Kidney (tissue), 13 donors: ENCODE measurements at regions not wholly inside any gene's neighbourhood (a gene's known extent, or its start where the extent isn't known, plus 50 kb on each side); places are given as distances from the start of the nearest gene placed in this dataset.

Source experiments
- DNase-seq, 5 donors: peaks; one replicate each; pipeline ENCODE4 v3.0.0-alpha.2; 2013 to 2020
- FAIRE-seq: peaks from 2 replicates; lab custom pipeline; 2012; peaks lifted over from hg19 to GRCh38; lab: Jason Lieb, UNC
- H3K27ac ChIP-seq, 2 donors: one replicate each; pipeline ENCODE4 v1.7.0; 2013; ENCODE audit warnings: low read depth in 2 of 2, low read length in 2 of 2, inconsistent platforms in 1 of 2
- H3K27me3 ChIP-seq: one replicate; pipeline ENCODE4 v1.7.1; 2013; ENCODE audit warnings: low read length, inconsistent platforms; ENCODE audit not compliant: control insufficient read depth, insufficient read depth
- H3K36me3 ChIP-seq, 3 donors: one replicate each; pipeline versions ENCODE4 v1.7.0 to v1.7.1; 2013; ENCODE audit warnings: low read length in 3 of 3, control low read depth in 1 of 3, inconsistent platforms in 1 of 3; ENCODE audit not compliant: insufficient read depth in 3 of 3, control insufficient read depth in 2 of 3
- H3K4me1 ChIP-seq, 3 donors: one replicate each; pipeline versions ENCODE4 v1.7.0 to v1.7.1; 2013; ENCODE audit warnings: low read length in 3 of 3, inconsistent platforms in 1 of 3, low read depth in 1 of 3; ENCODE audit not compliant: control insufficient read depth in 2 of 3, insufficient read depth in 2 of 3
- H3K4me3 ChIP-seq, 3 donors: one replicate each; pipeline versions ENCODE4 v1.7.0 to v1.8.1; 2013; ENCODE audit warnings: low read length in 3 of 3, control low read depth in 1 of 3, inconsistent platforms in 1 of 3
- H3K9ac ChIP-seq, 3 donors: one replicate each; pipeline versions ENCODE4 v1.7.0 to v1.7.1; 2013; ENCODE audit warnings: low read length in 3 of 3, control low read depth in 1 of 3, inconsistent platforms in 1 of 3
- H3K9me3 ChIP-seq, 3 donors: one replicate each; pipeline versions ENCODE4 v1.7.0 to v1.7.1; 2013; ENCODE audit warnings: low read length in 3 of 3, control low read depth in 1 of 3, inconsistent platforms in 1 of 3; ENCODE audit not compliant: control insufficient read depth in 2 of 3, insufficient read depth in 1 of 3
- intact Hi-C: fragments of 100-400 bp; cut with DNase I; formaldehyde crosslinking; loops from one replicate; pipeline ENCODE4 v1.11.1; 2022
- TF ChIP-seq, protein P1 (sequence below): IDR thresholded peaks from 3 replicates; pipeline ENCODE4 v1.5.1; 2012; ENCODE audit warnings: mild to moderate bottlenecking, moderate library complexity, borderline replicate concordance; ENCODE audit not compliant: insufficient read depth; ENCODE audit errors: extremely low read depth
- donor health status: control.
- donor health status: control.
- donor health status: control.
- donor health status: control.
- donor health status: control.
- donor health status: DM: yes; HTN: yes; CAD: no.
- donor health status: Normal renal cell carcinoma (clear cell type).

DNA sequence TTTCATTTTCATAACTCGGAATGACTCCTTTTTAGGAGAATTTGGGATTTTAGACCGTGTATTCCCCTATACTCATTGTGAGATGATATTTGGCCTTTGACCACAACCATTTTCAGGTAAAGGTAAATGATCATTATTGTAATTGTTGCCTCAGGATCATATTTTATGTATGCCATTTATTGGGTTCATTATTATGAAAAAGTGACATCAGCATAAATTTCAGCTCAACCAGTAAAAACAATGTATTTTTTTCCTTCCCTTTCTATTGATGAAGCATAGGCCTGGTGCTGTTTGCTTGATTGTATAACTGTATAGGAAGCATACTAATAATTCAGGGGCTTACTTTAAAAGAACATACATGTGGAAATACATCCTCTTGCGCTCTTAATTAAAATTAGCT is 832.9 kb upstream of the FANCL start:
- H3K27me3 ChIP-seq, result no peaks in the 10 kb centered on the region
- H3K4me3 ChIP-seq, result no peak overlapping the region
- H3K36me3 ChIP-seq, result no peaks in the 10 kb centered on the region
- DNase-seq (no peak), FAIRE-seq (no peak)
- intact Hi-C loops, result no loop called here
- H3K27ac ChIP-seq, result no peak overlapping the region
- TF ChIP-seq, protein P1, sequence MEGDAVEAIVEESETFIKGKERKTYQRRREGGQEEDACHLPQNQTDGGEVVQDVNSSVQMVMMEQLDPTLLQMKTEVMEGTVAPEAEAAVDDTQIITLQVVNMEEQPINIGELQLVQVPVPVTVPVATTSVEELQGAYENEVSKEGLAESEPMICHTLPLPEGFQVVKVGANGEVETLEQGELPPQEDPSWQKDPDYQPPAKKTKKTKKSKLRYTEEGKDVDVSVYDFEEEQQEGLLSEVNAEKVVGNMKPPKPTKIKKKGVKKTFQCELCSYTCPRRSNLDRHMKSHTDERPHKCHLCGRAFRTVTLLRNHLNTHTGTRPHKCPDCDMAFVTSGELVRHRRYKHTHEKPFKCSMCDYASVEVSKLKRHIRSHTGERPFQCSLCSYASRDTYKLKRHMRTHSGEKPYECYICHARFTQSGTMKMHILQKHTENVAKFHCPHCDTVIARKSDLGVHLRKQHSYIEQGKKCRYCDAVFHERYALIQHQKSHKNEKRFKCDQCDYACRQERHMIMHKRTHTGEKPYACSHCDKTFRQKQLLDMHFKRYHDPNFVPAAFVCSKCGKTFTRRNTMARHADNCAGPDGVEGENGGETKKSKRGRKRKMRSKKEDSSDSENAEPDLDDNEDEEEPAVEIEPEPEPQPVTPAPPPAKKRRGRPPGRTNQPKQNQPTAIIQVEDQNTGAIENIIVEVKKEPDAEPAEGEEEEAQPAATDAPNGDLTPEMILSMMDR, result no peak
- H3K4me1 ChIP-seq, result no peaks in the 10 kb centered on the region
- no peaks in the 10 kb centered on the region for H3K9me3 ChIP-seq
- no peak overlapping the region for H3K9ac ChIP-seq

DNA sequence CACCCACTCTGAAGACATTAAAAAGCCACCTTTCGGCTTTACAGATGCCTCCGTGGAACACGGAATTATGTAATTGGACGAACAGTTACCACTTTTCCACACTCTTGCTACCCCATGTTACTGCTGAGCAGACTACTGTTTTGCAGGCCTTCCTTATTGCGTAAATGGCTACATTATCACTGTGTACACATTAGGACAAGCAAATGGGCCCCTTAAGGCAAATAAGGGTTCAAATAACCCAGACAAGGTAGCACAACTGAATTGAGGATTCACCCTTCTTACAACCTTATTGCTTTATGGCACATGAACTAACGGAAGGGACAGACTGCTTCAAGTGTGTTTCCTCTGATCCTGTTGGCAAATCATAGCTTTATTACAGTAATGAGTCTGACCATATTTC is 832.2 kb upstream of the FANCL start:
- TF ChIP-seq, protein P1, result no peak
- intact Hi-C loops, result no loop called here
- H3K27me3 ChIP-seq, result no peaks in the 10 kb centered on the region
- H3K4me1 ChIP-seq, result no peaks in the 10 kb centered on the region
- no peak for DNase-seq
- no peaks in the 10 kb centered on the region for H3K36me3 ChIP-seq
- H3K4me3 ChIP-seq, result no peak overlapping the region
- no peak for FAIRE-seq
- H3K9ac ChIP-seq, result no peak overlapping the region
- H3K27ac ChIP-seq, result no peak overlapping the region
- no peaks in the 10 kb centered on the region for H3K9me3 ChIP-seq

DNA sequence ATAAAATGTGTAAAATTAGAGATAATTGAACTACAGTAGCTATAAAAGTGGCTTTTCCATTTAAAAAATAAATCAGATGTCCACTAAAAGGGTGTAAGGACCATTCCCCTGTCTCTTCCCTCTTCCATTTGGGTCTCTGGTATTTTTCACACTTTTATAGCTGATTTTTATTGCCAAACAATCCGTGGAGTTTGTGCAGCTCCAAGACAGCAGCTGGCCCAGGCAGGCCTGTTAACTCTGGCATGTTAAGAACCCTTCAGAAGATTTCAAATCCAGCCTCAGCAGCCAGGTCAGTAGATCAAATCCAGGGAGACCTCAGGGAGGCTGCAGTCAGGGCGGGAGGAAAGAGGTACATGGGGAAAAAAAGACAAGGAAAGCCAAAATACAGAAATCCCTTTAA is 827.1 kb upstream of the FANCL start:
- FAIRE-seq, result no peak
- no peaks in the 10 kb centered on the region for H3K9me3 ChIP-seq
- TF ChIP-seq, protein P1, result no peak
- no peaks in the 10 kb centered on the region for H3K4me1 ChIP-seq
- no peak overlapping the region for H3K27ac ChIP-seq
- no peaks in the 10 kb centered on the region for H3K36me3 ChIP-seq
- no peak overlapping the region for H3K4me3 ChIP-seq
- DNase-seq, result peak in 1 of 5 donors; percentile 5
- intact Hi-C loops, result no loop called here
- H3K9ac ChIP-seq, result no peak overlapping the region
- H3K27me3 ChIP-seq, result no peaks in the 10 kb centered on the region

DNA sequence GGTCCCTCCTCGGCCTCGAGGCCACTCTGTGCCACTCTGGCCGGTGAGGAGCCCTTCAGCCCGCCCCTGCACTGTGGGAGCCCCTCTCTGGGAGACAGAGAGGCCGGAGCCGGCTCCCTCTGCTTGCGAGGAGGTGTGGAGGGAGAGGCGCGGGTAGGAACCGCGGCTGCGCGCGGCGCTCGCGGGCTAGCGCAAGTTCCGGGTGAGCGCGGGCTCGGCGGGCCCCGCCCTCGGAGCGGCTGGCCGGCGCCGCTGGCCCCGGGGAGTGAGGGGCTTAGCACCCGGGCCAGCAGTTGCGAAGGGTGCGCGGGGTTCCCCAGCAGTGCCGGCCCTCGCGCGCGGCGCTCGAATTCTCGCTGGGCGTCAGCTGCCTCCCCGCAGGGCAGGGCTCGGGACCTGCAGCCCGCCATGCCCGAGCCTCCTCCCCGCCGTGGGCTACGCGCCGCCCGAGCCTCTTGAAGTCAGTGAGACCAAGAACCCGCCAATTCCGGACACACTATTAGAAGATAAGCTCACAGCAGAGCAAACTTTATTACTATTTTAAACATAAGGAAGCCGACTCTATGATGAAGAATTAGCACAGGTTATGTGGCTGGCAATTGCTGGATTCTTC is 825.8 kb upstream of the FANCL start:
- Histone ChIP-seq H3K36me3 (no peaks in the 10 kb centered on the region), H3K27ac (no peak overlapping the region), H3K9ac (no peak overlapping the region), H3K4me1 (no peaks in the 10 kb centered on the region), H3K27me3 (no peaks in the 10 kb centered on the region), H3K9me3 (no peaks in the 10 kb centered on the region), H3K4me3 (no peak overlapping the region)
- peak in 1 of 5 donors; percentile 55 for DNase-seq
- FAIRE-seq, result no peak
- TF ChIP-seq, protein P1, result no peak
- intact Hi-C loops, result no loop called here
